Mammary epithelial cell (primary cell): ENCODE measurements at regions not wholly inside any gene's neighbourhood (a gene's known extent, or its start where the extent isn't known, plus 50 kb on each side); places are given as distances from the start of the nearest gene placed in this dataset.

ENCODE experiments used
- CTCF ChIP-seq, 2 donors: IDR thresholded peaks in 1 of 2; conservative IDR thresholded peaks in 1 of 2; 2 replicates each; pipeline ENCODE4 v1.5.1; 2011 to 2012; ENCODE audit warnings: inconsistent platforms in 2 of 2, low read length in 2 of 2, mild to moderate bottlenecking in 2 of 2, control low read depth in 1 of 2, low read depth in 1 of 2; ENCODE audit not compliant: insufficient read depth in 1 of 2; ENCODE audit errors: extremely low read depth in 1 of 2
- EZH2 ChIP-seq: IDR thresholded peaks from 2 replicates; pipeline ENCODE4 v1.6.1; 2012; ENCODE audit warnings: low read length, inconsistent platforms, borderline replicate concordance

GRCh38 chr3:124443446-124443845, 286.8 kb upstream of the UMPS start:
- TF ChIP-seq CTCF (conservative IDR thresholded peaks at IDR 0.05 in 1 of 2, IDR thresholded peaks at IDR 0.05 in 1 of 2; ENCODE audit: extremely low read depth in 1 of 2, insufficient read depth in 1 of 2, low read depth in 1 of 2, low read length in 2 of 2): no peak
- TF ChIP-seq EZH2: no peak
